ENCODE measurements at regions not wholly inside any gene's neighbourhood (a gene's known extent, or its start where the extent isn't known, plus 50 kb on each side); places are given as distances from the start of the nearest gene placed in this dataset.

DNA sequence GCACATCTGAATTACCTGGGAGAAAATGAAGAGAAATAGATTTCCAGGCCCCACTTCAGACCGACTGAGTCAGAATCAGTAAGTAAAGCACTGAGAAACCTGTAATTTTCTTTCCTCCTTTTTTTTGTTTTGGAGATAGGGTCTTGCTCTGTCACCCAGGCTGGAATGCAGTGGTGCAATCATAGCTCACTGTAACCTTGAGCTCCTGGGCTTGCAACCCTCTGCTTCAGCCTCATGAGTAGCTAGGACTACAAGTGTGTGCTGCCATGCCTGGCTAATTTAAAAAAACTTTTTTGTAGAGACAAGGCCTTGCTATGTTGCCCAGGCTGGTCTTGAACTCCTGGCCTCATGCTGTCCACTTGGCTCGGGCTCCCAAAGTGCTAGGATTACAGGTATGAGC lies 260.2 kb downstream of the STK31 start:
- peaks cover 11% of the 10 kb centered on the region for H3K4me1 Mint-ChIP-seq (ENCODE audit: unreplicated experiment)
- TF ChIP-seq, protein P1, sequence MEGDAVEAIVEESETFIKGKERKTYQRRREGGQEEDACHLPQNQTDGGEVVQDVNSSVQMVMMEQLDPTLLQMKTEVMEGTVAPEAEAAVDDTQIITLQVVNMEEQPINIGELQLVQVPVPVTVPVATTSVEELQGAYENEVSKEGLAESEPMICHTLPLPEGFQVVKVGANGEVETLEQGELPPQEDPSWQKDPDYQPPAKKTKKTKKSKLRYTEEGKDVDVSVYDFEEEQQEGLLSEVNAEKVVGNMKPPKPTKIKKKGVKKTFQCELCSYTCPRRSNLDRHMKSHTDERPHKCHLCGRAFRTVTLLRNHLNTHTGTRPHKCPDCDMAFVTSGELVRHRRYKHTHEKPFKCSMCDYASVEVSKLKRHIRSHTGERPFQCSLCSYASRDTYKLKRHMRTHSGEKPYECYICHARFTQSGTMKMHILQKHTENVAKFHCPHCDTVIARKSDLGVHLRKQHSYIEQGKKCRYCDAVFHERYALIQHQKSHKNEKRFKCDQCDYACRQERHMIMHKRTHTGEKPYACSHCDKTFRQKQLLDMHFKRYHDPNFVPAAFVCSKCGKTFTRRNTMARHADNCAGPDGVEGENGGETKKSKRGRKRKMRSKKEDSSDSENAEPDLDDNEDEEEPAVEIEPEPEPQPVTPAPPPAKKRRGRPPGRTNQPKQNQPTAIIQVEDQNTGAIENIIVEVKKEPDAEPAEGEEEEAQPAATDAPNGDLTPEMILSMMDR (IDR thresholded peaks at IDR 0.05): no peak
- no peak for DNase-seq (ENCODE audit: extremely low spot score, unreplicated experiment)
- H3K27me3 Mint-ChIP-seq (ENCODE audit: unreplicated experiment): no peaks in the 10 kb centered on the region
- H3K9me3 Mint-ChIP-seq (ENCODE audit: unreplicated experiment): peaks cover 18% of the 10 kb centered on the region
- H3K27ac Mint-ChIP-seq (ENCODE audit: unreplicated experiment): no peak overlapping the region
- H3K4me3 Mint-ChIP-seq (ENCODE audit: unreplicated experiment): no peak overlapping the region
- peaks cover 2% of the 10 kb centered on the region for H3K36me3 Mint-ChIP-seq (ENCODE audit: unreplicated experiment)

DNA sequence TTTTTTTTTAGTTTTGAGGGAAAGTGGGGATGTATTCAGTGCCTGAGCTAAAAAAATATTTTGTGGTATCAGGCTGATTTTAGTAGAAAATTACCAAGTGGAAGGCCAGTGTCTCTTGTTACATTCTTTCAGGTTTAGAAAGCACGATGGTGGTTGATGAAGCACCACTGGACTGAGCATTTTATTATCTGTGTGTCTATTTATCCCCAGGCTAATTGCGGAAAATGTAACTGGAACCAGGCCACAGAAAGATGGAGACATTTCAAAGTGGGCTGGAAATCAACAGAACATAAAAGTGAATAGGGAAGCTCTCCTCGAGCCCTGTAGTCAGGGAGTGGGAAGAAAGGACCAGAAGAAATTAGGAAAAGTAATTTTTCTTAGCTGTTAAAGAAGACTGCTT lies 261.0 kb downstream of the STK31 start:
- H3K36me3 Mint-ChIP-seq (ENCODE audit: unreplicated experiment): peaks cover 2% of the 10 kb centered on the region
- H3K4me1 Mint-ChIP-seq (ENCODE audit: unreplicated experiment): peaks cover 11% of the 10 kb centered on the region
- no peak overlapping the region for H3K27ac Mint-ChIP-seq (ENCODE audit: unreplicated experiment)

DNA sequence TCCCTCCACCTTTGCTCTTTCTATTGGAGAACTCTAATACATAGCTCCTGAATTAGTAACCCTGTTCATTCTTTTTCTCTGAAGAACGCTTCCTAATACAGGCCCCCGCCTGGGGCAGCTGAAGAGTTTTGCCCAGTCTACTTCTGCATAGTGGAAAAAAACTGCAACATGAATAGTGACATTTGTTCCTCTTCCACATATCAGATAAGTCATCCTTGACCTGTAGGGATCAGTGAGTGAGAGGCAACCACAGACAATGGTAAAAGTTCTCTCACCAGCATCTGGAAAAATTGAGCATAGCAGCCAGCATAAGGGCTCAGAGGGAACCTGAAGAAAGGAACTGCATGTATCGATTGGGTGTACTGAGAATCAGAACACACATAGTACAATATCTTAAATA lies 262.0 kb downstream of the STK31 start:
- Mint-ChIP-seq H3K4me3 (ENCODE audit: unreplicated experiment) (no peak overlapping the region), H3K9me3 (ENCODE audit: unreplicated experiment) (peaks cover 20% of the 10 kb centered on the region), H3K27me3 (ENCODE audit: unreplicated experiment) (no peaks in the 10 kb centered on the region), H3K4me1 (ENCODE audit: unreplicated experiment) (peaks cover 8% of the 10 kb centered on the region), H3K36me3 (ENCODE audit: unreplicated experiment) (peaks cover 2% of the 10 kb centered on the region), H3K27ac (ENCODE audit: unreplicated experiment) (no peak overlapping the region)
- no peak for DNase-seq (ENCODE audit: extremely low spot score, unreplicated experiment)
- TF ChIP-seq, protein P1 (IDR thresholded peaks at IDR 0.05): no peak

More for the DNA sequence above, 261.0 kb downstream of the STK31 start:
- no peak for DNase-seq (ENCODE audit: extremely low spot score, unreplicated experiment)
- Mint-ChIP-seq H3K9me3 (ENCODE audit: unreplicated experiment) (peaks cover 18% of the 10 kb centered on the region), H3K4me3 (ENCODE audit: unreplicated experiment) (no peak overlapping the region), H3K27me3 (ENCODE audit: unreplicated experiment) (no peaks in the 10 kb centered on the region)
- TF ChIP-seq, protein P1 (IDR thresholded peaks at IDR 0.05): no peak

DNA sequence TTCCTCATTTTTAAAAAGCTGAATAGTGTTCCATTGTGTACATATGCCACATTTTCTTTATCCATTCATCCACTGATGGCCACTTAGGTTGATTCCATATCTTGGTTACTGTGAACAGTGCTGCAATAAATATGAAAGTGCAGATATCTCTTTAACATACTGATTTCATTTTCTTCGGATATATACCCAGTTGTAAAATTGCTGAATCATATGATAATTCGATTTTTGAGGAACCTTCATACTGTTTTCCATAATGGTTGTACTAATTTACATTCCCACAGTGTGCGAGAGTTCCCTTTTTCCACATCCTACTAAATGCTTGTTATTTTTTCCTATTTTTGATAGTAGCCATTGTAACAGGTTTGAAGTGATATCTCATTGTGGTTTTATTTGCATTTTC lies 263.2 kb downstream of the STK31 start:
- TF ChIP-seq, protein P1 (IDR thresholded peaks at IDR 0.05): no peak
- H3K4me3 Mint-ChIP-seq (ENCODE audit: unreplicated experiment): no peak overlapping the region
- no peak for DNase-seq (ENCODE audit: extremely low spot score, unreplicated experiment)
- H3K27me3 Mint-ChIP-seq (ENCODE audit: unreplicated experiment): no peaks in the 10 kb centered on the region
- peaks cover 2% of the 10 kb centered on the region for H3K36me3 Mint-ChIP-seq (ENCODE audit: unreplicated experiment)
- H3K4me1 Mint-ChIP-seq (ENCODE audit: unreplicated experiment): peaks cover 4% of the 10 kb centered on the region
- H3K9me3 Mint-ChIP-seq (ENCODE audit: unreplicated experiment): peaks cover 21% of the 10 kb centered on the region
- H3K27ac Mint-ChIP-seq (ENCODE audit: unreplicated experiment): no peak overlapping the region

DNA sequence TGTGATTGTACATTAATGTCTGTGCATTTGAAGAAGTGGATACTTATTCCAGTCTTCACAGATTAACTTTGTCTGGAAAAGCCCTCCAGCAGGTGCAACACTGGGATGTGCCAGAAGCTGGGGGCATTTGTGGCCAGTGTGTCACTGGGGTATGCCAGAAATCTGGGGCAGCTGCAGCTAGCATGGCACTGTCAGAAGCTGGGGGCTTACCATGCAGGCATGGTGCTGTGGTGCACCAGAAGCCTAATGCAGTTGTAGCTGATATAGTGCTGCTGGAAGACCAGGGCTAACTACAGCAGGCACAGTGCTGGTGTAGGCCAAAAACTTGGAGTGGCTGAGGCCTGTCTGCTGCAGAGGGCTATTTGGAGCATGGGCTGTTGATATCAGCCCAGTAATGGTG lies 270.1 kb downstream of the STK31 start:
- no peak for DNase-seq (ENCODE audit: extremely low spot score, unreplicated experiment)
- Mint-ChIP-seq H3K4me3 (ENCODE audit: unreplicated experiment) (no peak overlapping the region), H3K9me3 (ENCODE audit: unreplicated experiment) (peaks cover 3% of the 10 kb centered on the region), H3K27me3 (ENCODE audit: unreplicated experiment) (no peaks in the 10 kb centered on the region), H3K27ac (ENCODE audit: unreplicated experiment) (no peak overlapping the region), H3K36me3 (ENCODE audit: unreplicated experiment) (no peaks in the 10 kb centered on the region), H3K4me1 (ENCODE audit: unreplicated experiment) (peaks cover 9% of the 10 kb centered on the region)
- TF ChIP-seq, protein P1 (IDR thresholded peaks at IDR 0.05): no peak

Measured in osteocyte (in vitro differentiated cells).